K562 (cell line): ENCODE measurements at regions not wholly inside any gene's neighbourhood (a gene's known extent, or its start where the extent isn't known, plus 50 kb on each side); places are given as distances from the start of the nearest gene placed in this dataset.
A peak's percentile ranks its signal among the peaks of the same experiment; 100 is the strongest.

Experiments used
- ATAC-seq: fragments of 200-7000 bp; cut with Tn5 transposase; 3 replicates; pipeline ENCODE4 v1.9.1; 2020; ENCODE audit warnings: moderate library complexity
- BruUV-seq: library from RNA; stranded (reverse); fragments of 400-500 nt; replicated peaks from 2 replicates; lab custom pipeline; 2021; lab: Mats Ljungman, UMichigan
- CTCF ChIA-PET: fragments of 300-600 bp; formaldehyde crosslinking; extraction: SDS; loops from one replicate; lab custom pipeline; 2021; ENCODE audit warnings: low intra/inter-chr PET ratio; lab: Yijun Ruan, JAX
- POLR2A ChIA-PET: fragments of 300-600, 350-650 bp; sonication (Branson Sonifier 250); formaldehyde crosslinking; extraction: SDS; loops from one replicate; lab custom pipeline; 2021; ENCODE audit warnings: antibody characterized with exemption, inconsistent platforms; lab: Yijun Ruan, JAX
- DNase-seq, 4 experiments: peaks; one replicate each; pipeline versions ENCODE4 v3.0.0 to v3.0.0-alpha.2; 2011 to 2018; ENCODE audit warnings: low spot score in 3 of 4, mixed read lengths in 3 of 4; ENCODE audit errors: extremely low read depth in 1 of 4
- FAIRE-seq: peaks from 2 replicates; lab custom pipeline; 2011; peaks lifted over from hg19 to GRCh38; lab: Jason Lieb, UNC
- H2AFZ ChIP-seq: 2 replicates; pipeline ENCODE4 v1.6.0; 2011; ENCODE audit warnings: low read depth, low read length, control low read depth, inconsistent platforms
- H3K27ac ChIP-seq: fragments of 200-600 bp; 3 replicates; pipeline ENCODE4 v1.8.0; 2011; ENCODE audit warnings: low read depth, mild to moderate bottlenecking, control low read depth, inconsistent platforms, low read length, moderate library complexity, mixed read lengths; ENCODE audit errors: extremely low read depth
- H3K27me3 ChIP-seq, 2 experiments: fragments of 300-600 bp in 1 of 2; 2 replicates in 1 of 2; 3 replicates in 1 of 2; pipeline versions ENCODE4 v1.6.0 to v1.8.0; 2011; ENCODE audit warnings: inconsistent platforms in 2 of 2, low read length in 2 of 2, mild to moderate bottlenecking in 1 of 2, mixed read lengths in 1 of 2, moderate library complexity in 1 of 2; ENCODE audit not compliant: control insufficient read depth in 2 of 2, insufficient read depth in 2 of 2
- H3K36me3 ChIP-seq: fragments of 300-600 bp; 3 replicates; pipeline ENCODE4 v1.8.0; 2011; ENCODE audit warnings: mild to moderate bottlenecking, low read length, inconsistent platforms; ENCODE audit not compliant: control insufficient read depth, insufficient read depth
- H3K4me1 ChIP-seq, 2 experiments: fragments of 200-600 bp in 1 of 2; replicated peaks in 1 of 2; 2 replicates in 1 of 2; 3 replicates in 1 of 2; pipeline versions ENCODE4 v1.5.1 to v1.8.0; 2011; ENCODE audit warnings: inconsistent platforms in 2 of 2, low read length in 2 of 2, mild to moderate bottlenecking in 1 of 2, mixed read lengths in 1 of 2, moderate library complexity in 1 of 2; ENCODE audit not compliant: control insufficient read depth in 2 of 2, insufficient read depth in 2 of 2
- H3K4me2 ChIP-seq: 2 replicates; pipeline ENCODE4 v1.6.1; 2011; ENCODE audit warnings: low read length, control low read depth, inconsistent platforms, mixed read lengths; ENCODE audit not compliant: insufficient read depth
- H3K4me3 ChIP-seq: fragments of 200-600 bp; sonication (generic), shearing (Covaris generic); 2 replicates; pipeline ENCODE4 v1.5.1; 2016; ENCODE audit warnings: control low read depth, inconsistent platforms
- H3K79me2 ChIP-seq: fragments of 200-600 bp; 3 replicates; pipeline ENCODE4 v1.8.0; 2011; ENCODE audit warnings: low read length, inconsistent platforms; ENCODE audit not compliant: control insufficient read depth, insufficient read depth
- H3K9ac ChIP-seq, 2 experiments: 2 replicates each; pipeline versions ENCODE4 v1.6.0 to v1.6.1; 2011; ENCODE audit warnings: low read depth in 2 of 2, low read length in 2 of 2, control low read depth in 1 of 2, inconsistent platforms in 1 of 2, mild to moderate bottlenecking in 1 of 2, mixed read lengths in 1 of 2; ENCODE audit not compliant: insufficient read depth in 1 of 2
- H3K9me1 ChIP-seq: one replicate; pipeline ENCODE4 v1.6.0; 2011; ENCODE audit warnings: inconsistent platforms, mild to moderate bottlenecking, low read length, moderate library complexity; ENCODE audit not compliant: control insufficient read depth, insufficient read depth
- H3K9me3 ChIP-seq: replicated peaks from 2 replicates; pipeline ENCODE4 v1.5.1; 2011; ENCODE audit warnings: low read depth, low read length, inconsistent platforms; ENCODE audit not compliant: control insufficient read depth, insufficient read depth
- H4K20me1 ChIP-seq: replicated peaks from 2 replicates; pipeline ENCODE4 v1.6.1; 2011; ENCODE audit warnings: low read length, inconsistent platforms, mixed read lengths; ENCODE audit not compliant: control insufficient read depth, insufficient read depth
- E4F1 ChIP-seq: fragments of 250-450 bp; sonication (Bioruptor Pico); IDR thresholded peaks from 2 replicates; pipeline ENCODE4 v1.5.0; 2021; ENCODE audit warnings: mild to moderate bottlenecking, borderline replicate concordance
- ETV6 ChIP-seq, 3 experiments: fragments of 150-350 bp in 1 of 3; sonication (generic) in 1 of 3; formaldehyde crosslinking in 1 of 3; IDR thresholded peaks; 2 replicates each; pipeline versions ENCODE4 v1.6.1 to v1.8.0; 2014 to 2022; ENCODE audit warnings: borderline replicate concordance in 2 of 3, low read depth in 2 of 3, antibody characterized with exemption in 1 of 3, low read length in 1 of 3, mild to moderate bottlenecking in 1 of 3, missing genetic modification reagents in 1 of 3
- USF2 ChIP-seq: sonication (generic); formaldehyde crosslinking; IDR thresholded peaks from 2 replicates; pipeline ENCODE4 v1.5.0; 2020; ENCODE audit warnings: missing genetic modification reagents
- ZHX1 ChIP-seq: fragments of 150-350 bp; conservative IDR thresholded peaks from 2 replicates; pipeline ENCODE4 v1.6.1; 2014; ENCODE audit warnings: low read length
- ZNF778 ChIP-seq: fragments of 450-650 bp; formaldehyde crosslinking; IDR thresholded peaks from 2 replicates; pipeline ENCODE4 v1.4.0; 2020; ENCODE audit warnings: mild to moderate bottlenecking, moderate library complexity
- WGBS: fragments of 100-300 bp; shearing (Covaris generic); methylation state at CpG from one replicate; pipeline ENCODE4 v1.1.6; 2016; ENCODE audit warnings: low coverage, mixed read lengths; ENCODE audit not compliant: insufficient coverage; ENCODE audit errors: missing lambda C conversion rate; 5-methylcytosine and 5-hydroxymethylcytosine counted together
- in situ Hi-C: fragments of 300-500 bp; cut with MboI; formaldehyde crosslinking; loops from 4 replicates; pipeline ENCODE4 v1.15.0; 2018; ENCODE audit warnings: inconsistent platforms, mixed read lengths
- intact Hi-C: fragments of 100-400 bp; cut with micrococcal nuclease; formaldehyde crosslinking; loops from 2 replicates; pipeline ENCODE4 v1.14.2; 2022

GRCh38 chr14:101235335-101236103, 325.8 kb upstream of the DIO3 start:
- Histone ChIP-seq H3K4me3 (no peak overlapping the region), H3K79me2 (no peaks in the 10 kb centered on the region), H3K36me3 (no peaks in the 10 kb centered on the region), H3K27ac (no peak overlapping the region), H3K9me1 (no peaks in the 10 kb centered on the region), H3K4me1 (peaks cover 0 to 11% of the 10 kb centered on the region in 2 experiments; a peak in 1 of 5 replicates), H3K9me3 (no peaks in the 10 kb centered on the region), H4K20me1 (no peaks in the 10 kb centered on the region), H3K27me3 (peaks cover 2 to 31% of the 10 kb centered on the region in 2 experiments; a peak in 2 of 5 replicates), H3K4me2 (no peak overlapping the region), H3K9ac (no peak overlapping the region), H2AFZ (no peak overlapping the region)
- intact Hi-C loops (loop anchor here (5.0 to 10.0 kb wide), 2 partner anchors 151 to 333 kb away; partner anchors contain the start of gene RTL1), in situ Hi-C loops (no loop called here)
- FAIRE-seq (no peak), ATAC-seq (peak; percentile 99), DNase-seq (peak; percentile 59 to 74 (median 70))
- ChIA-PET POLR2A (interaction anchor here (0.6 kb wide), 1 partner anchor 204 kb away, joined by 4 read pairs; no protein-coding TSS in a partner anchor), CTCF (interaction anchor here (1.0 kb wide), 1 partner anchor 850 kb away, joined by 3 read pairs; no protein-coding TSS in a partner anchor)
- WGBS, result 10% methylated on average over 8 of the region's 16 CpGs
- no TSS peak for BruUV-seq
- TF ChIP-seq ZNF778 (CRISPR knock-in tag) (no peak), ETV6 (IDR thresholded peaks at IDR 0.05; ENCODE audit: borderline replicate concordance in 1 of 2, low read depth in 2 of 2, low read length in 1 of 2) (no peak), ETV6 (CRISPR knock-in tag; IDR thresholded peaks at IDR 0.05; ENCODE audit: borderline replicate concordance) (no peak), USF2 (CRISPR knock-in tag) (no peak), E4F1 (CRISPR knock-in tag) (no peak), ZHX1 (no peak)
